ENCODE measurements at regions not wholly inside any gene's neighbourhood (a gene's known extent, or its start where the extent isn't known, plus 50 kb on each side); places are given as distances from the start of the nearest gene placed in this dataset.

DNA sequence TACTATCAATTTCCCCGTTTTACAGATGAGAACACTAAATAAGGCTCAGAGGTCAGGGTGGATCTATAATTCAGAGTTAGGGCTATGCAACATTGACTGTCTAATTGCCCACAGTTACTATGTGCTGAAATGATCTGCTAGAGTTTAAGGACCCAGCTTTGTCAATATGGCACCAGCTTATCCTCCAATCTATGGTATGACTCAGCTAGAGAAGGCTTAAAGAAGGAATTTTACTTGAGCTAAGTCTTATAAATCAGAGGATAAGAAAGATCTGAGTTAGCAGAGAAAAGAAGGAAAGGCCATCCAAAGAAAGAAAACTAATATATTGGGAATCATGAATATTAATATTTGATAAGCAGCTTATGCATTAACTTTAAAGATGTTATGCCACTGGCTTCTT lies 78.1 kb downstream of the ASB9 start:
- FAIRE-seq (no peak), ATAC-seq (no peak), DNase-seq (ENCODE audit: extremely low read depth in 1 of 4, low spot score in 3 of 4) (no peak)
- Histone ChIP-seq H4K20me1 (replicated peaks; ENCODE audit: control insufficient read depth, insufficient read depth, low read length) (no peaks in the 10 kb centered on the region), H3K4me3 (no peak overlapping the region), H3K9ac (ENCODE audit: insufficient read depth in 1 of 2, low read depth in 2 of 2, low read length in 2 of 2) (no peak overlapping the region), H3K4me1 (replicated peaks in 1 of 2; ENCODE audit: control insufficient read depth in 2 of 2, insufficient read depth in 2 of 2, low read length in 2 of 2) (no peaks in the 10 kb centered on the region), H3K27me3 (ENCODE audit: control insufficient read depth in 2 of 2, insufficient read depth in 2 of 2, low read length in 2 of 2) (no peaks in the 10 kb centered on the region), H3K36me3 (ENCODE audit: control insufficient read depth, insufficient read depth, low read length) (no peaks in the 10 kb centered on the region), H3K27ac (ENCODE audit: extremely low read depth, low read depth, low read length) (no peak overlapping the region), H3K4me2 (ENCODE audit: insufficient read depth, low read length) (no peak overlapping the region), H3K9me1 (ENCODE audit: control insufficient read depth, insufficient read depth, low read length) (no peaks in the 10 kb centered on the region), H3K9me3 (replicated peaks; ENCODE audit: control insufficient read depth, insufficient read depth, low read depth, low read length) (no peaks in the 10 kb centered on the region), H3K79me2 (ENCODE audit: control insufficient read depth, insufficient read depth, low read length) (no peaks in the 10 kb centered on the region), H2AFZ (ENCODE audit: low read depth, low read length) (no peak overlapping the region)
- in situ Hi-C loops (cut with MboI) (no loop called here), intact Hi-C loops (cut with micrococcal nuclease) (no loop called here)
- CTCF ChIA-PET (ENCODE audit: low intra/inter-chr PET ratio) = no interaction called here
- POLR2A ChIA-PET = no interaction called here
- 0% methylated on average over 1 of the region's 1 CpG for WGBS (ENCODE audit: insufficient coverage, low coverage, missing lambda C conversion rate)
- TF ChIP-seq FOSL1 (tag; conservative IDR thresholded peaks at IDR 0.05) (peak; percentile 58), RBM39 (optimal IDR thresholded peaks at IDR 0.05; ENCODE audit: low read depth, low read length) (no peak), XRCC3 (IDR thresholded peaks at IDR 0.05) (no peak), JUND (IDR thresholded peaks at IDR 0.05; ENCODE audit: borderline replicate concordance, low read depth, low read length) (no peak), JUND (tag; IDR thresholded peaks at IDR 0.05; ENCODE audit: borderline replicate concordance, low read depth, low read length) (peak; percentile 27; the same call in 1 of the 3 replicates)
- no TSS peak for BruUV-seq (replicated peaks)

DNA sequence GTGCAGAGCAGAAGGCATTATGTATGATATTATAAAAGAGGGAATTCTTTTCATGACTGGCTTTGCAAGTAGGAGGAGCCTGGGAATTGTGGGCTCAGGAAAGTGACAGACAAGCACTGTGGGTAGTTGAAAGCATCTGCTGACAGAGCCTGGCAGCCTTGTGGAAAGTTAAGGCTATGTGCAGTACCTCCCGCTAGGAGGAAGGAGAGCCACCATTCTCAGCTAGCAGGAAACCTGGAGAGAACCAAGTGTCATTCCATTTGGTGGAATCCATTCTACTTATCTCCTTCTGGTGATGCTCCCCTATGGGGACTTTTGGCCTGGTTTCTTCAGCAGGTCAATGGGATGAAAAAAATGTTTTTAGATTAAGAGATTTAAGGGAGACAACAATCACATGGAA lies 81.8 kb downstream of the ASB9 start:
- no peak for DNase-seq (ENCODE audit: extremely low read depth in 1 of 4, low spot score in 3 of 4)
- H3K9me3 ChIP-seq (replicated peaks; ENCODE audit: control insufficient read depth, insufficient read depth, low read depth, low read length) = no peaks in the 10 kb centered on the region
- POLR2A ChIA-PET = interaction anchor here (0.5 kb wide), 1 partner anchor 305 kb away, joined by 3 read pairs; the partner anchor contains the start of gene PIR
- H3K27me3 ChIP-seq (ENCODE audit: control insufficient read depth in 2 of 2, insufficient read depth in 2 of 2, low read length in 2 of 2) = no peaks in the 10 kb centered on the region
- no peak overlapping the region for H2AFZ ChIP-seq (ENCODE audit: low read depth, low read length)
- 0% methylated on average over 1 of the region's 1 CpG for WGBS (ENCODE audit: insufficient coverage, low coverage, missing lambda C conversion rate)
- in situ Hi-C loops (cut with MboI) = no loop called here
- no peaks in the 10 kb centered on the region for H3K79me2 ChIP-seq (ENCODE audit: control insufficient read depth, insufficient read depth, low read length)
- no peak overlapping the region for H3K4me3 ChIP-seq
- no peak overlapping the region for H3K27ac ChIP-seq (ENCODE audit: extremely low read depth, low read depth, low read length)
- no peaks in the 10 kb centered on the region for H3K4me1 ChIP-seq (replicated peaks in 1 of 2; ENCODE audit: control insufficient read depth in 2 of 2, insufficient read depth in 2 of 2, low read length in 2 of 2)
- no peak for FAIRE-seq
- intact Hi-C loops (cut with micrococcal nuclease) = no loop called here
- peak; percentile 49; the same call in 1 of the 3 replicates for ATAC-seq
- CTCF ChIA-PET (ENCODE audit: low intra/inter-chr PET ratio) = no interaction called here
- no TSS peak for BruUV-seq (replicated peaks)
- H4K20me1 ChIP-seq (replicated peaks; ENCODE audit: control insufficient read depth, insufficient read depth, low read length) = no peaks in the 10 kb centered on the region
- H3K9ac ChIP-seq (ENCODE audit: insufficient read depth in 1 of 2, low read depth in 2 of 2, low read length in 2 of 2) = no peak overlapping the region
- H3K9me1 ChIP-seq (ENCODE audit: control insufficient read depth, insufficient read depth, low read length) = no peaks in the 10 kb centered on the region
- TF ChIP-seq, protein P1, sequence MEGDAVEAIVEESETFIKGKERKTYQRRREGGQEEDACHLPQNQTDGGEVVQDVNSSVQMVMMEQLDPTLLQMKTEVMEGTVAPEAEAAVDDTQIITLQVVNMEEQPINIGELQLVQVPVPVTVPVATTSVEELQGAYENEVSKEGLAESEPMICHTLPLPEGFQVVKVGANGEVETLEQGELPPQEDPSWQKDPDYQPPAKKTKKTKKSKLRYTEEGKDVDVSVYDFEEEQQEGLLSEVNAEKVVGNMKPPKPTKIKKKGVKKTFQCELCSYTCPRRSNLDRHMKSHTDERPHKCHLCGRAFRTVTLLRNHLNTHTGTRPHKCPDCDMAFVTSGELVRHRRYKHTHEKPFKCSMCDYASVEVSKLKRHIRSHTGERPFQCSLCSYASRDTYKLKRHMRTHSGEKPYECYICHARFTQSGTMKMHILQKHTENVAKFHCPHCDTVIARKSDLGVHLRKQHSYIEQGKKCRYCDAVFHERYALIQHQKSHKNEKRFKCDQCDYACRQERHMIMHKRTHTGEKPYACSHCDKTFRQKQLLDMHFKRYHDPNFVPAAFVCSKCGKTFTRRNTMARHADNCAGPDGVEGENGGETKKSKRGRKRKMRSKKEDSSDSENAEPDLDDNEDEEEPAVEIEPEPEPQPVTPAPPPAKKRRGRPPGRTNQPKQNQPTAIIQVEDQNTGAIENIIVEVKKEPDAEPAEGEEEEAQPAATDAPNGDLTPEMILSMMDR (IDR thresholded peaks at IDR 0.05 in 2 of 3, conservative IDR thresholded peaks at IDR 0.05 in 1 of 3; ENCODE audit: insufficient read depth in 2 of 3, low read depth in 1 of 3, low read length in 3 of 3) = peak in 1 of 3 experiments; percentile 8; a peak in 1 of 6 replicates
- TF ChIP-seq TSC22D4 (tag; IDR thresholded peaks at IDR 0.05) = no peak
- no peak overlapping the region for H3K4me2 ChIP-seq (ENCODE audit: insufficient read depth, low read length)
- no peaks in the 10 kb centered on the region for H3K36me3 ChIP-seq (ENCODE audit: control insufficient read depth, insufficient read depth, low read length)

Measured in K562 (cell line).